A549 (cell line): ENCODE measurements at regions not wholly inside any gene's neighbourhood (a gene's known extent, or its start where the extent isn't known, plus 50 kb on each side); places are given as distances from the start of the nearest gene placed in this dataset.

ENCODE experiments used
- POLR2A ChIP-seq: IDR thresholded peaks from 2 replicates; pipeline ENCODE4 v1.6.1; 2012; ENCODE audit warnings: mild to moderate bottlenecking, low read length
- RCOR1 ChIP-seq: fragments of 150-350 bp; IDR thresholded peaks from 2 replicates; pipeline ENCODE4 v1.6.1; 2014; ENCODE audit warnings: antibody characterized with exemption, low read length, low read depth
- ZC3H11A ChIP-seq: fragments of 450-650 bp; IDR thresholded peaks from 2 replicates; pipeline ENCODE4 v1.6.1; 2014; ENCODE audit warnings: antibody characterized with exemption, mild to moderate bottlenecking
- TF ChIP-seq, protein P1 (sequence below): fragments of >200 bp; sonication (Bioruptor Twin); formaldehyde crosslinking; IDR thresholded peaks from 3 replicates; pipeline ENCODE4 v1.5.1; 2016

DNA sequence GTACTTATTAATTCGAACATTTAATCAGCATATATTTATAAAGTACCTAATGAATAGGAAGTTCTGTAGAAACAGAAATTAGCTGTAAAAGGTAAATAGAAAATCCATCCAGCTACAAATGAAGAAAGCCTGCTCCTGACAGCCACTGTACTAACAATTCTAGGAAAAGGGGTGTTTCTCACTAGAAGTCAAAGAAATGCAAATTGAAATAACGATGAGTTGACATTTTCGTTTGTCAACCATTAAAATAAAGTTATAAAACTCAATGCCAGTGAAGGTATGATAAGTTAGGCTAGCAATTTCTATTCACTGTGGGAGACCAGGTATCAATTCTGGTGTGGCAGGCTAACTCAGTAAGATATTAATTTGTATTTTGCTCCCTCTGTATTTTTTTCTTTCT lies 198.0 kb downstream of the ARL4C start:
- TF ChIP-seq, protein P1, sequence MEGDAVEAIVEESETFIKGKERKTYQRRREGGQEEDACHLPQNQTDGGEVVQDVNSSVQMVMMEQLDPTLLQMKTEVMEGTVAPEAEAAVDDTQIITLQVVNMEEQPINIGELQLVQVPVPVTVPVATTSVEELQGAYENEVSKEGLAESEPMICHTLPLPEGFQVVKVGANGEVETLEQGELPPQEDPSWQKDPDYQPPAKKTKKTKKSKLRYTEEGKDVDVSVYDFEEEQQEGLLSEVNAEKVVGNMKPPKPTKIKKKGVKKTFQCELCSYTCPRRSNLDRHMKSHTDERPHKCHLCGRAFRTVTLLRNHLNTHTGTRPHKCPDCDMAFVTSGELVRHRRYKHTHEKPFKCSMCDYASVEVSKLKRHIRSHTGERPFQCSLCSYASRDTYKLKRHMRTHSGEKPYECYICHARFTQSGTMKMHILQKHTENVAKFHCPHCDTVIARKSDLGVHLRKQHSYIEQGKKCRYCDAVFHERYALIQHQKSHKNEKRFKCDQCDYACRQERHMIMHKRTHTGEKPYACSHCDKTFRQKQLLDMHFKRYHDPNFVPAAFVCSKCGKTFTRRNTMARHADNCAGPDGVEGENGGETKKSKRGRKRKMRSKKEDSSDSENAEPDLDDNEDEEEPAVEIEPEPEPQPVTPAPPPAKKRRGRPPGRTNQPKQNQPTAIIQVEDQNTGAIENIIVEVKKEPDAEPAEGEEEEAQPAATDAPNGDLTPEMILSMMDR = no peak
- TF ChIP-seq RCOR1 (no peak), POLR2A (no peak), ZC3H11A (no peak)
